ENCODE measurements at regions not wholly inside any gene's neighbourhood (a gene's known extent, or its start where the extent isn't known, plus 50 kb on each side); places are given as distances from the start of the nearest gene placed in this dataset.

- H3K4me1 ChIP-seq (ENCODE audit: control insufficient read depth, insufficient read depth, low read length), result no peaks in the 10 kb centered on the region
- CTCF ChIA-PET, result no interaction called here
- H3K36me3 ChIP-seq (ENCODE audit: control insufficient read depth, insufficient read depth, low read length), result no peaks in the 10 kb centered on the region
- intact Hi-C loops (cut with micrococcal nuclease; ENCODE audit: unreplicated experiment), result no loop called here
- H3K9me3 ChIP-seq (ENCODE audit: control insufficient read depth, insufficient read depth, low read depth, low read length), result no peaks in the 10 kb centered on the region
- H3K27ac ChIP-seq (ENCODE audit: low read length), result no peak overlapping the region
- in situ Hi-C loops (cut with HindIII; ENCODE audit: low pct_unique_long_range_greater_than_20kb, low sequenced_read_pairs), result no loop called here
- BruUV-seq (replicated peaks), result no TSS peak
- H3K27me3 ChIP-seq (ENCODE audit: control insufficient read depth, insufficient read depth, low read length), result no peaks in the 10 kb centered on the region
- DNase-seq (ENCODE audit: low read depth, low spot score) (no peak), ATAC-seq (no peak)
- TF ChIP-seq TCF7L2 (IDR thresholded peaks at IDR 0.05; ENCODE audit: low read depth, low read length) (no peak), SIN3A (IDR thresholded peaks at IDR 0.05; ENCODE audit: borderline replicate concordance, insufficient read depth, low read depth, low read length) (no peak), POLR2AphosphoS5 (IDR thresholded peaks at IDR 0.05; ENCODE audit: low read depth, low read length) (no peak), REST (IDR thresholded peaks at IDR 0.05; ENCODE audit: insufficient read depth in 1 of 2, low read depth in 2 of 2, low read length in 1 of 2) (no peak), CTCF (IDR thresholded peaks at IDR 0.05) (no peak)
- POLR2A ChIA-PET, result no interaction called here
- no peak overlapping the region for H3K4me3 ChIP-seq (ENCODE audit: low read depth in 2 of 2, low read length in 2 of 2)
Observed at GRCh38 chr13:75153386-75153785, 328.6 kb downstream of the TBC1D4 start.

GRCh38 chr13:75151081-75151643, 330.8 kb downstream of the TBC1D4 start:
- ChIA-PET POLR2A (no interaction called here), CTCF (no interaction called here)
- no peak for TF ChIP-seq SIN3A (IDR thresholded peaks at IDR 0.05; ENCODE audit: borderline replicate concordance, insufficient read depth, low read depth, low read length)
- TF ChIP-seq TCF7L2 (IDR thresholded peaks at IDR 0.05; ENCODE audit: low read depth, low read length), result no peak
- no peak for TF ChIP-seq REST (IDR thresholded peaks at IDR 0.05; ENCODE audit: insufficient read depth in 1 of 2, low read depth in 2 of 2, low read length in 1 of 2)
- TF ChIP-seq POLR2AphosphoS5 (IDR thresholded peaks at IDR 0.05; ENCODE audit: low read depth, low read length), result no peak
- BruUV-seq (replicated peaks), result no TSS peak
- Histone ChIP-seq H3K9me3 (ENCODE audit: control insufficient read depth, insufficient read depth, low read depth, low read length) (no peaks in the 10 kb centered on the region), H3K4me1 (ENCODE audit: control insufficient read depth, insufficient read depth, low read length) (no peaks in the 10 kb centered on the region), H3K36me3 (ENCODE audit: control insufficient read depth, insufficient read depth, low read length) (no peaks in the 10 kb centered on the region), H3K27ac (ENCODE audit: low read length) (no peak overlapping the region), H3K27me3 (ENCODE audit: control insufficient read depth, insufficient read depth, low read length) (no peaks in the 10 kb centered on the region), H3K4me3 (ENCODE audit: low read depth in 2 of 2, low read length in 2 of 2) (no peak overlapping the region)
- ATAC-seq (no peak), DNase-seq (ENCODE audit: low read depth, low spot score) (no peak)
- intact Hi-C loops (cut with micrococcal nuclease; ENCODE audit: unreplicated experiment), result no loop called here
- in situ Hi-C loops (cut with HindIII; ENCODE audit: low pct_unique_long_range_greater_than_20kb, low sequenced_read_pairs), result no loop called here

Data from Panc1 (cell line).